CD14-positive monocyte (primary cell): ENCODE measurements at regions not wholly inside any gene's neighbourhood (a gene's known extent, or its start where the extent isn't known, plus 50 kb on each side); places are given as distances from the start of the nearest gene placed in this dataset.

ENCODE experiments used
- DNase-seq, 3 donors: peaks; one replicate each; pipeline ENCODE4 v3.0.0-alpha.2; 2011 to 2022
- H2AFZ ChIP-seq: 2 replicates; pipeline ENCODE4 v1.6.0; 2012; ENCODE audit warnings: mild to moderate bottlenecking, low read depth, low read length, inconsistent platforms; ENCODE audit not compliant: insufficient read depth, poor library complexity, severe bottlenecking
- H3K27ac ChIP-seq, 2 donors: 1 replicate in 1 of 2; 2 replicates in 1 of 2; pipeline ENCODE4 v1.5.1; 2012 to 2013; ENCODE audit warnings: low read length in 2 of 2, control low read depth in 1 of 2, inconsistent platforms in 1 of 2, low read depth in 1 of 2, mild to moderate bottlenecking in 1 of 2
- H3K27me3 ChIP-seq, 2 donors: one replicate each; pipeline versions ENCODE4 v1.6.0 to v1.6.1; 2011 to 2013; ENCODE audit warnings: low read length in 2 of 2; ENCODE audit not compliant: control insufficient read depth in 2 of 2, insufficient read depth in 2 of 2
- H3K36me3 ChIP-seq, 2 donors: replicated peaks in 1 of 2; 1 replicate in 1 of 2; 2 replicates in 1 of 2; pipeline versions ENCODE4 v1.5.1 to v1.6.1; 2012 to 2013; ENCODE audit warnings: low read length in 2 of 2, control low read depth in 1 of 2, inconsistent platforms in 1 of 2, mild to moderate bottlenecking in 1 of 2; ENCODE audit not compliant: insufficient read depth in 2 of 2, control insufficient read depth in 1 of 2
- H3K4me1 ChIP-seq, 2 donors: 1 replicate in 1 of 2; 2 replicates in 1 of 2; pipeline versions ENCODE4 v1.5.1 to v1.6.1; 2012 to 2013; ENCODE audit warnings: low read length in 2 of 2, control low read depth in 1 of 2, inconsistent platforms in 1 of 2, mild to moderate bottlenecking in 1 of 2, moderate library complexity in 1 of 2; ENCODE audit not compliant: insufficient read depth in 2 of 2, control insufficient read depth in 1 of 2
- H3K4me2 ChIP-seq: replicated peaks from 2 replicates; pipeline ENCODE3; 2012; ENCODE audit warnings: low read length, moderate library complexity, mild to moderate bottlenecking; ENCODE audit not compliant: poor library complexity, severe bottlenecking; ENCODE audit errors: extremely low read depth
- H3K4me3 ChIP-seq, 3 experiments: fragments of 200-600 bp in 1 of 3; sonication (generic) in 1 of 3; replicated peaks in 1 of 3; 1 replicate in 2 of 3; 2 replicates in 1 of 3; pipeline ENCODE4 v1.5.1; 2011 to 2013; ENCODE audit warnings: low read length in 3 of 3, mild to moderate bottlenecking in 3 of 3, control low read depth in 2 of 3, low read depth in 2 of 3, inconsistent platforms in 1 of 3, moderate library complexity in 1 of 3
- H3K79me2 ChIP-seq: 2 replicates; pipeline ENCODE4 v1.6.0; 2012; ENCODE audit warnings: mild to moderate bottlenecking, control low read depth, inconsistent platforms, low read length, moderate library complexity; ENCODE audit not compliant: insufficient read depth
- H3K9ac ChIP-seq: 2 replicates; pipeline ENCODE4 v1.6.0; 2017; ENCODE audit warnings: low read length, mild to moderate bottlenecking; ENCODE audit not compliant: insufficient read depth, poor library complexity, severe bottlenecking
- H3K9me3 ChIP-seq, 2 donors: replicated peaks in 1 of 2; 1 replicate in 1 of 2; 2 replicates in 1 of 2; pipeline versions ENCODE4 v1.5.1 to v1.6.1; 2012 to 2013; ENCODE audit warnings: low read length in 2 of 2, control low read depth in 1 of 2; ENCODE audit not compliant: control insufficient read depth in 1 of 2, insufficient read depth in 1 of 2
- H4K20me1 ChIP-seq: 2 replicates; pipeline ENCODE4 v1.6.0; 2012; ENCODE audit warnings: mild to moderate bottlenecking, low read length, control low read depth, moderate library complexity; ENCODE audit not compliant: insufficient read depth
- H3K27ac Mint-ChIP-seq, 7 donors: one replicate each; pipeline ENCODE4 v1.8.0; 2020; ENCODE audit warnings: mild to moderate bottlenecking in 7 of 7, mixed read lengths in 7 of 7, moderate library complexity in 6 of 7, inconsistent platforms in 2 of 7
- H3K27me3 Mint-ChIP-seq, 3 donors: one replicate each; pipeline ENCODE4 v1.8.0; 2021 to 2022; ENCODE audit warnings: low read depth in 3 of 3, mild to moderate bottlenecking in 3 of 3, mixed read lengths in 3 of 3, moderate library complexity in 3 of 3, inconsistent platforms in 1 of 3
- H3K36me3 Mint-ChIP-seq, 2 donors: one replicate each; pipeline ENCODE4 v1.8.0; 2020; ENCODE audit warnings: mixed read lengths in 2 of 2, inconsistent platforms in 1 of 2, mild to moderate bottlenecking in 1 of 2
- H3K4me1 Mint-ChIP-seq: one replicate; pipeline ENCODE4 v1.8.0; 2020; ENCODE audit warnings: mild to moderate bottlenecking, mixed read lengths
- H3K4me3 Mint-ChIP-seq, 2 donors: one replicate each; pipeline ENCODE4 v1.8.0; 2020; ENCODE audit warnings: mild to moderate bottlenecking in 2 of 2, mixed read lengths in 2 of 2, moderate library complexity in 1 of 2
- H3K9me3 Mint-ChIP-seq, 7 donors: one replicate each; pipeline ENCODE4 v1.8.0; 2020 to 2022; ENCODE audit warnings: mixed read lengths in 7 of 7, mild to moderate bottlenecking in 6 of 7, moderate library complexity in 6 of 7, inconsistent platforms in 2 of 7
- WGBS: methylation state at CpG from one replicate; pipeline ENCODE4 v1.1.5; 2013; ENCODE audit warnings: missing lambda C conversion rate; ENCODE audit not compliant: insufficient coverage; 5-methylcytosine and 5-hydroxymethylcytosine counted together
- intact Hi-C, 2 donors: fragments of 100-400 bp; cut with micrococcal nuclease; formaldehyde crosslinking; loops; one replicate each; pipeline versions ENCODE4 v1.15.0 to v1.15.1; 2023
- TF ChIP-seq, protein P1 (sequence below): fragments of 200-600 bp; IDR thresholded peaks from one replicate; pipeline ENCODE4 v1.8.0; 2022; ENCODE audit warnings: antibody characterized with exemption, mild to moderate bottlenecking

DNA sequence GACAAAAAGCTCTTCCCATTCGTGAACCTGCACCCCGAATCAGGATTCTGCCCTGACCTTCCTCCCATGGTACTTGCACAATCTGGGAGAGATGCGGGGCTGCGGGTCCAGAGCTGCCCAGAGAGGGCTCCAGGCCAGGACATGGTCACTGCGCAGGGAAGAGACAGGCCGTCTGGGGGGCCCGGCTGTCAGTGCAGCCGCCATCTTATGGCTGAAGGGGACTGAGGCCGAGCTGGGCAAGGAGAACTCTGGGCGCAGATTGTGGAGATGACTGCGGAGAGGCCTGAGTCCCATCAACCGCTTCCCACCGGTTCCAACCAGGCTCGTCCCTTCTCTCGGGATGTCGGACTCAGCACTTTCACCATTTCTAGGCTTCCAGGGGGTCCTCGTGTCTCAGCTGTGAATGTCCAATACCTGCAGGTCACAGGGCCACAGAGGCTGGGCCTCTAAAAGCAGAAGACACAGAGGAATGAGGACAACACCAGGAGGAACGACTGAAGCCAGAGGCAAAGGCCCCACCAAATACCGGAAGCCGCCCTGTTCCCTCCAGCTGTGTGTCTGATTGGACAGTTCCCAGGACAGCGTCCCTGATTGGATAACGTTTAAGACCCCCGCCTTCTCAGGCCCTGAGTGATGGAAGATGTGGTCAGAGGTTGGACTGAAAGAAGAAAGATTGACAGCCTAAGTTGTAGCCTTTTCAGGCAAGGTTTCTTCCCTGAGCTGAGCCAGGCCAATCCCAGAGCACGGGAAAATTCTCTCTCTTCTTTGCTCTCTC lies 117.1 kb upstream of the ZNF91 start:
- no peak for DNase-seq
- Mint-ChIP-seq H3K27ac (no peak overlapping the region), H3K4me3 (no peak overlapping the region), H3K36me3 (no peaks in the 10 kb centered on the region), H3K9me3 (peaks cover 18 to 72% (median 64%) of the 10 kb centered on the region in 7 donors), H3K4me1 (no peaks in the 10 kb centered on the region), H3K27me3 (no peaks in the 10 kb centered on the region)
- H3K36me3 ChIP-seq = no peaks in the 10 kb centered on the region
- TF ChIP-seq, protein P1, sequence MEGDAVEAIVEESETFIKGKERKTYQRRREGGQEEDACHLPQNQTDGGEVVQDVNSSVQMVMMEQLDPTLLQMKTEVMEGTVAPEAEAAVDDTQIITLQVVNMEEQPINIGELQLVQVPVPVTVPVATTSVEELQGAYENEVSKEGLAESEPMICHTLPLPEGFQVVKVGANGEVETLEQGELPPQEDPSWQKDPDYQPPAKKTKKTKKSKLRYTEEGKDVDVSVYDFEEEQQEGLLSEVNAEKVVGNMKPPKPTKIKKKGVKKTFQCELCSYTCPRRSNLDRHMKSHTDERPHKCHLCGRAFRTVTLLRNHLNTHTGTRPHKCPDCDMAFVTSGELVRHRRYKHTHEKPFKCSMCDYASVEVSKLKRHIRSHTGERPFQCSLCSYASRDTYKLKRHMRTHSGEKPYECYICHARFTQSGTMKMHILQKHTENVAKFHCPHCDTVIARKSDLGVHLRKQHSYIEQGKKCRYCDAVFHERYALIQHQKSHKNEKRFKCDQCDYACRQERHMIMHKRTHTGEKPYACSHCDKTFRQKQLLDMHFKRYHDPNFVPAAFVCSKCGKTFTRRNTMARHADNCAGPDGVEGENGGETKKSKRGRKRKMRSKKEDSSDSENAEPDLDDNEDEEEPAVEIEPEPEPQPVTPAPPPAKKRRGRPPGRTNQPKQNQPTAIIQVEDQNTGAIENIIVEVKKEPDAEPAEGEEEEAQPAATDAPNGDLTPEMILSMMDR = no peak
- no peak overlapping the region for H3K27ac ChIP-seq
- 96% methylated on average over 19 of the region's 24 CpGs for WGBS
- no peak overlapping the region for H3K9ac ChIP-seq
- H4K20me1 ChIP-seq = no peaks in the 10 kb centered on the region
- no peak overlapping the region for H3K4me2 ChIP-seq
- H3K9me3 ChIP-seq = peaks cover 61 to 88% of the 10 kb centered on the region in 2 donors
- intact Hi-C loops = no loop called here
- no peak overlapping the region for H3K4me3 ChIP-seq
- no peaks in the 10 kb centered on the region for H3K4me1 ChIP-seq
- H2AFZ ChIP-seq = no peak overlapping the region
- no peaks in the 10 kb centered on the region for H3K79me2 ChIP-seq
- H3K27me3 ChIP-seq = no peaks in the 10 kb centered on the region

DNA sequence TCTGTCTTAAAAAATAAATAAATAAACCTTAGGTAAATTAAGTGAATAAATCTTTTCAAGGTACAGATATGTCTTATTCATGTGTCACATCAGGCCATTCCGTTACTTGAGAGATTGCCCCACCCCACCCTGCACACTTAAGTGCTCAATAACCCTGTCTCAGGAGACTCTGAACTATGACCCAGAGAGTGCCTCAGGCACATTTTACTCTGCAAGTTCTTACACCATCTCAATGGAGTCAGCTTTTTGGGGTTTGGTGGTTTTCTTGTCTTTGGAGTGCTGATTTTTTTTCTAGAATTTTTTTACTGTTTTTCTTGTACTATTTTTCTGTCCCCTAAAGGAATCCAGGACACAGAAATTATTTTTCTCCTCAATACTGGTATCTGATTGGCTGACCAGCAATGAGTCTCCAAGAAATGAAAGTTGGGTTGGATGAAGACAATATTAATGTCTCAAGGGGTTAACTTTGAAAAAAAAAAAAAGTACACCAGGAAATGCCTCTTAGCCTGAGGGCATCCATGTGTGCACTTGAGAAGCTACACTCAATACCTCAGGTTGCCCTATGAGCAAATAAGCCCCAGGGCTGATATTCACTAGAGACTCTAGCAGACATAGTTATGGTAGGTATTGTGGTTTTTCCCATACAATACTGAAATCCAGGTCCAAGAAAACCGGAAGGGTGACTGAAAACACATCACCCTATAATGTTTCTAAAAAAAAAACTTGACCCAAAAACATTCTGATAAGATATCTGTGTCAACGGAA lies 114.6 kb upstream of the ZNF91 start:
- H3K4me1 ChIP-seq = no peaks in the 10 kb centered on the region
- intact Hi-C loops = no loop called here

More for the DNA sequence above, 114.6 kb upstream of the ZNF91 start:
- Histone ChIP-seq H3K4me3 (no peak overlapping the region), H3K79me2 (no peaks in the 10 kb centered on the region), H3K9ac (no peak overlapping the region), H3K27me3 (no peaks in the 10 kb centered on the region), H4K20me1 (no peaks in the 10 kb centered on the region), H3K36me3 (no peaks in the 10 kb centered on the region), H3K4me2 (no peak overlapping the region), H3K9me3 (peaks cover 56 to 78% of the 10 kb centered on the region in 2 donors), H3K27ac (no peak overlapping the region), H2AFZ (no peak overlapping the region)
- H3K9me3 Mint-ChIP-seq = peaks cover 14 to 65% (median 57%) of the 10 kb centered on the region in 7 donors
- no peaks in the 10 kb centered on the region for H3K36me3 Mint-ChIP-seq
- no CpG with 5 or more reads among the region's 3 CpGs for WGBS
- no peak overlapping the region for H3K4me3 Mint-ChIP-seq
- H3K27me3 Mint-ChIP-seq = no peaks in the 10 kb centered on the region
- TF ChIP-seq, protein P1 = no peak
- no peak for DNase-seq
- H3K4me1 Mint-ChIP-seq = no peaks in the 10 kb centered on the region
- no peak overlapping the region for H3K27ac Mint-ChIP-seq
